ENCODE measurements at regions not wholly inside any gene's neighbourhood (a gene's known extent, or its start where the extent isn't known, plus 50 kb on each side); places are given as distances from the start of the nearest gene placed in this dataset.

DNA sequence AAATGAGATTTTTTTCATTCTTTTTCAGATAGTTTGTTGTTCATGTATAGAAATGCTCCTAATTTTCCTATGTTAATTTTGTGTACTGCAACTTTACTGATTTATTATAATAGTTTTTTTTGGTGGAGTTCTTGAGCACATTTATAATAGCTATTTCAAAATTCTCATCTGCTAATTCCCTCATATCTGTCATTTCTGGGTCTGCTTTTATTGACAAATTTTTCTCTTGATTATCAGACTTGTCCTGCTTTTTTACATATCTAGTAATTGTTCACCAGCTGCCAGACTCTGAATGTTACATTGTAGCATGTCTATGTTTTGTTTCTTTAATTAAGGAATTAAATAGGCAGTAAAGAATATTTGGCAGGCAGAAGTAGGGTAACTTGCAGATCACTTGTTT lies 60.9 kb upstream of the PARVA start:
- Histone ChIP-seq H2BK120ac (ENCODE audit: low read depth, low read length, poor library complexity, severe bottlenecking) (no peak overlapping the region), H4K5ac (ENCODE audit: insufficient read length, low read depth, low read length) (no peak overlapping the region), H3K27me3 (ENCODE audit: insufficient read depth, low read length) (0 out of 2 replicates have a peak, but pooled peaks cover 2% of the 10 kb centered on the region), H4K91ac (ENCODE audit: insufficient read length, low read depth, low read length) (no peak overlapping the region), H2AFZ (ENCODE audit: low read length) (no peak overlapping the region), H3K9me3 (ENCODE audit: control insufficient read depth, low read depth, low read length) (no peaks in the 10 kb centered on the region), H2AK5ac (ENCODE audit: insufficient read length, low read length) (no peak overlapping the region), H3K18ac (ENCODE audit: insufficient read length, low read depth, low read length) (no peak overlapping the region), H3K27ac (ENCODE audit: insufficient read length, low read depth, low read length) (no peak overlapping the region), H3K4me1 (ENCODE audit: insufficient read depth, low read length) (peaks cover 5% of the 10 kb centered on the region; the same call in 1 of the 2 replicates), H2BK20ac (ENCODE audit: low read depth, low read length, poor library complexity, severe bottlenecking) (no peak overlapping the region), H3T11ph (ENCODE audit: low read length) (no peak overlapping the region), H3K56ac (ENCODE audit: insufficient read length, low read depth, low read length) (no peak overlapping the region), H2BK12ac (ENCODE audit: insufficient read length, low read depth, low read length) (no peak overlapping the region), H3K23me2 (ENCODE audit: insufficient read length, low read depth, low read length, poor library complexity, severe bottlenecking) (no peaks in the 10 kb centered on the region), H3K4me2 (ENCODE audit: insufficient read depth, insufficient read length, low read length) (no peak overlapping the region), H2BK5ac (ENCODE audit: insufficient read length, low read length) (no peak overlapping the region), H4K8ac (replicated peaks; ENCODE audit: insufficient read length, low read depth, low read length) (no peak overlapping the region), H3K14ac (ENCODE audit: insufficient read depth, low read length) (no peak overlapping the region), H3K23ac (ENCODE audit: insufficient read length, low read depth, low read length) (no peak overlapping the region), H3K79me2 (ENCODE audit: insufficient read depth, low read length) (no peaks in the 10 kb centered on the region), H4K20me1 (ENCODE audit: control insufficient read depth, insufficient read depth, insufficient read length) (no peaks in the 10 kb centered on the region), H3K9ac (ENCODE audit: extremely low read depth, insufficient read length, low read length) (no peak overlapping the region), H3K79me1 (ENCODE audit: insufficient read depth, low read depth, low read length, poor library complexity, severe bottlenecking) (no peaks in the 10 kb centered on the region), H3K4ac (ENCODE audit: low read depth, low read length) (no peak overlapping the region), H2BK15ac (ENCODE audit: low read depth, low read length) (no peak overlapping the region)
- no peaks in the 10 kb centered on the region for H3K27me3 Mint-ChIP-seq (ENCODE audit: low read depth)
- no peak overlapping the region for H3K4me3 Mint-ChIP-seq
- H3K9me3 Mint-ChIP-seq = peaks cover 25% of the 10 kb centered on the region in 2 experiments
- TF ChIP-seq, protein P1, sequence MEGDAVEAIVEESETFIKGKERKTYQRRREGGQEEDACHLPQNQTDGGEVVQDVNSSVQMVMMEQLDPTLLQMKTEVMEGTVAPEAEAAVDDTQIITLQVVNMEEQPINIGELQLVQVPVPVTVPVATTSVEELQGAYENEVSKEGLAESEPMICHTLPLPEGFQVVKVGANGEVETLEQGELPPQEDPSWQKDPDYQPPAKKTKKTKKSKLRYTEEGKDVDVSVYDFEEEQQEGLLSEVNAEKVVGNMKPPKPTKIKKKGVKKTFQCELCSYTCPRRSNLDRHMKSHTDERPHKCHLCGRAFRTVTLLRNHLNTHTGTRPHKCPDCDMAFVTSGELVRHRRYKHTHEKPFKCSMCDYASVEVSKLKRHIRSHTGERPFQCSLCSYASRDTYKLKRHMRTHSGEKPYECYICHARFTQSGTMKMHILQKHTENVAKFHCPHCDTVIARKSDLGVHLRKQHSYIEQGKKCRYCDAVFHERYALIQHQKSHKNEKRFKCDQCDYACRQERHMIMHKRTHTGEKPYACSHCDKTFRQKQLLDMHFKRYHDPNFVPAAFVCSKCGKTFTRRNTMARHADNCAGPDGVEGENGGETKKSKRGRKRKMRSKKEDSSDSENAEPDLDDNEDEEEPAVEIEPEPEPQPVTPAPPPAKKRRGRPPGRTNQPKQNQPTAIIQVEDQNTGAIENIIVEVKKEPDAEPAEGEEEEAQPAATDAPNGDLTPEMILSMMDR (conservative IDR thresholded peaks at IDR 0.05) = no peak
- peaks cover 24 to 26% of the 10 kb centered on the region in 2 experiments for H3K4me1 Mint-ChIP-seq
- DNase-seq = no peak
- H3K36me3 Mint-ChIP-seq (ENCODE audit: insufficient read depth in 1 of 3, low read depth in 3 of 3) = peaks cover 0 to 20% (median 10%) of the 10 kb centered on the region in 3 experiments; a peak in 6 of 7 replicates
- H3K27ac Mint-ChIP-seq = no peak overlapping the region
